Rectal smooth muscle tissue (tissue), 1 donor: ENCODE measurements at regions not wholly inside any gene's neighbourhood (a gene's known extent, or its start where the extent isn't known, plus 50 kb on each side); places are given as distances from the start of the nearest gene placed in this dataset.

Experiments used
- H3K27ac ChIP-seq: one replicate; pipeline ENCODE4 v1.7.0; 2013; ENCODE audit warnings: low read depth, low read length, inconsistent platforms
- H3K27me3 ChIP-seq: one replicate; pipeline ENCODE4 v1.7.0; 2013; ENCODE audit warnings: low read length; ENCODE audit not compliant: control insufficient read depth, insufficient read depth
- H3K36me3 ChIP-seq: one replicate; pipeline ENCODE4 v1.7.0; 2013; ENCODE audit warnings: low read length; ENCODE audit not compliant: control insufficient read depth, insufficient read depth
- H3K4me1 ChIP-seq: one replicate; pipeline ENCODE4 v1.7.0; 2013; ENCODE audit warnings: low read length; ENCODE audit not compliant: control insufficient read depth, insufficient read depth
- H3K4me3 ChIP-seq: one replicate; pipeline ENCODE4 v1.7.0; 2013; ENCODE audit warnings: low read length
- H3K9ac ChIP-seq: one replicate; pipeline ENCODE4 v1.7.0; 2013; ENCODE audit warnings: low read length

DNA sequence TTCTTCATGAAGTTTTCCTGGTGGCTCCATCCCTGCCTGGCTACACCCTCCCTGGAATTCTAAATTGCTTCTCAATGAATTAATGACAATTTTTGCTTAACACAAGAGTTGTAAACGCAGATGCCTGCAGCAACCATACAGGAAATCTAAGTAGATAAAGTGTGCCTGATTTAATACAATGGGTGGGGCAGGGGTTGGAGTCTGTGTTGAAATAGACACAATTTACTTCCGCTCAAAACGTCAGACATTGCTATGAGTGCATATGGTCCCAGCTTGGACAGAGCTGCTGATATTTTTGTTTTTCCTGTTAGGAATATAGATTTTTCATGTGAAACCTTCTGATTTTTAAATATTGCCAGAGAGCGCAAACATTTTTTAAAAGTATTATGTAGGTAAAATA, 1235.0 kb upstream of the SORCS1 start:
- H3K36me3 ChIP-seq, result no peaks in the 10 kb centered on the region
- H3K4me1 ChIP-seq, result no peaks in the 10 kb centered on the region
- H3K27ac ChIP-seq, result no peak overlapping the region
- no peak overlapping the region for H3K4me3 ChIP-seq
- H3K9ac ChIP-seq, result no peak overlapping the region
- H3K27me3 ChIP-seq, result no peaks in the 10 kb centered on the region

DNA sequence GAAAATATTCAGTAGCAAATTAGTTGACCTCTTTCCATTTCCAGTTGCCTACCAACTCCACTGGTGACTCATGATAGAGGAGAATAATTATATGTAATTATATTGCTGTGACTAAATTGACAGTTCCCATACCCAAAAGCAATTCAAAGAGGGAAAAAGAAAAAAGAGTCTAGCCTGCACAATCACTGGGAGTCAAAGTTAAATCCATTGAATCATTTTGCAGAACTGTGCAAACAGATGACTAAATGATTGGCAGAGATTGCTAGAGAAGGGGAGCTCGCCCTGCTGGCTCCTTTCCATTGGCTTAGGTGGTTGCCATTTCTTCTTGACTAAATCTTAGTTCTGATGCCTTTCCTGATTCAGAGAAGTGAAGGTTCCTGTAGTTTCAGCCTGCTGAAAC, 1228.6 kb upstream of the SORCS1 start:
- Histone ChIP-seq H3K27me3 (no peaks in the 10 kb centered on the region), H3K36me3 (no peaks in the 10 kb centered on the region), H3K27ac (no peak overlapping the region), H3K4me3 (no peak overlapping the region), H3K4me1 (no peaks in the 10 kb centered on the region), H3K9ac (no peak overlapping the region)

DNA sequence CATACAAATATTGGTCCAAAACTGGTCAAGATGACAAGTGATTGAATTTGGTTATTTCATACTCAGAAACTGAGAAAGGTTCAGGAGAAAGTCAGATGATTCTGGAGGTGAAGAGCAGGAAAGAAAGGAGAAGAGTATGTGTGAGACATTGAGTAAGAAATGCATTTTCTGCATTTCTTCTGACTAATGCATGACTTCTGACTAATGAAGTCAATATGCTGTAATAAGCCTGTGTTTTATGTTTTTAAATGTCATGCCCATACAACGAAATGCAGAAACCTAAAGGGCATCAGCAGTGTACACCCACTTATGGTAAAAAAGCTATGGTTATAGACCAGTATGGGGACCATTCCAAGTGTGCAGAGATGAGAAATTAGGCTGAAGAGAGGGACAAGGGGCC, 1227.8 kb upstream of the SORCS1 start:
- Histone ChIP-seq H3K4me1 (no peaks in the 10 kb centered on the region), H3K9ac (no peak overlapping the region), H3K27me3 (no peaks in the 10 kb centered on the region), H3K4me3 (no peak overlapping the region), H3K27ac (no peak overlapping the region), H3K36me3 (no peaks in the 10 kb centered on the region)

DNA sequence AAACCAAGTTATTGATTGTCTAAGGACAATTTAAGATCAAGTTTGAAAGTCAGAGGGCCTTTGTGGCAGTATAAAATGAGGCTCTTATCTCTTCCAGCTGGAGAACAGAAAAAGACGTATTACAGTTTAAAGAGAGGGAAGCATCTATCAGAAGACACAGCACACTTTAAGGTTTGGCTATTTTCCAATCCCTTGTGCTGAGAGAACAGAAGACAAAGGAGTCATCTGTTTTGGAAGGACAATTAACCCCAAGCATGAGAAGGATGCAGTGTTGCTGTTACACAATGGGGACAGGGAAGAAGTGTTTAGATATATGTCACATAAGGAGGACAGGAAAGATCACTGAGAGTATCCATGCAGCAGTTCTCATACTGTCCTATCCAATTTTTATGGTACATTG, 1224.2 kb upstream of the SORCS1 start:
- Histone ChIP-seq H3K27ac (no peak overlapping the region), H3K36me3 (no peaks in the 10 kb centered on the region), H3K4me3 (no peak overlapping the region), H3K27me3 (no peaks in the 10 kb centered on the region), H3K9ac (no peak overlapping the region), H3K4me1 (no peaks in the 10 kb centered on the region)

DNA sequence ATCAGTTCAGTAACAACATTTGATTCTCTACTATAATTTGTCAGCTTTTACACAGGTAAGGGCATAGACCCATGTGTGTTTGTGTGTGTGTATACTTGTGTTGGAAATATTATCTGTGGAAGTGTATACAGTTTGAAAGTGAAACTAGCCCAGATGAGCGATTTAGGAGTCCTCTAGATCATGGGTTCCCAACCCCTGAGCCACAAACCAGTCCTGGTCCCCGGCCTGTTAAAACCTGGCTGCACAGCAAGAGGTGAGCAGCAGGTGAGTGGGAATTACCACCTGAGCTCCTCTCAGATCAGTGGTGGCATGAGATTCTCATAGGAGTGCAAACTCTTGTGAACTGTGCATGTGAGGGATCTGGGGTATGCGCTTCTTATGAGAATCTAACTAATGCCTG, 1221.5 kb upstream of the SORCS1 start:
- Histone ChIP-seq H3K4me3 (no peak overlapping the region), H3K4me1 (no peaks in the 10 kb centered on the region), H3K9ac (no peak overlapping the region), H3K36me3 (no peaks in the 10 kb centered on the region), H3K27ac (no peak overlapping the region), H3K27me3 (no peaks in the 10 kb centered on the region)

DNA sequence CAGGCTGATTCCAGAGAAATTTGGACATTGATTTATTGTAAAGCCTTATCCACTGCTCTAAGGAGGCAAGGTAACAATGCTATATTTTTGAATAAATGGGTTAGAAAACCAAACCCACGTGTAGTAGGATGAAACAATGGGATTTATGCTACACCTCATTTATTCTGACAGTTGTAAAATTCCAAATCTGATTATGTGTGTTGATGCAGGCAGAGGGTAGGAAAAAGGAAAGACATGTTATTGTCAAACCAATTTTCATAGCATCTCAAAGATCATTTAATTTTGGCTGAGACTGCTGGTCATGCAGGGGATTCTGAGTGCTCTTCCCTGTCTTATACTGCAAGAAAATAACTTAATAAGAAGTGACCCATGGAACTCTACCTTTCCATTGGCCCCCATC, 1219.9 kb upstream of the SORCS1 start:
- Histone ChIP-seq H3K36me3 (no peaks in the 10 kb centered on the region), H3K4me1 (no peaks in the 10 kb centered on the region)

DNA sequence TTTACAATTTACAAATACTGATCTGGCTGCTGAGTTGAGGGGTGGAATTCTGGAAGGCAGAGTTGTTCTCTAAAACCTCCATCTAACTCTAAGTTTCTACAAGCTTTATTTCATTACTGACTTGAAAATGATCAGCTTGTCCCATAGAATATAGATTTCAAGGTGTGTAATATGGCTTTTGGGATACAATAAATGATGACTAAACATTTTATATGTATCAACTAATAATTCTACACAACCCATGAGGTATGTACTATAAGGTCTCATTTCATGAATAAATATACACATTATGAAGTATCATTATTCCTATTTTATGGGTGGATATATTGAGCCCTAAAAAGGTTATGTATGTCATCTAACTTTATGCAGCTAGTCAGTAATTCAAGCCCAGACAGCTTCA, 1214.3 kb upstream of the SORCS1 start:
- H3K4me1 ChIP-seq, result no peaks in the 10 kb centered on the region
- H3K4me3 ChIP-seq, result no peak overlapping the region
- H3K9ac ChIP-seq, result no peak overlapping the region
- H3K27ac ChIP-seq, result no peak overlapping the region
- no peaks in the 10 kb centered on the region for H3K27me3 ChIP-seq
- no peaks in the 10 kb centered on the region for H3K36me3 ChIP-seq

More for the DNA sequence above, 1219.9 kb upstream of the SORCS1 start:
- Histone ChIP-seq H3K27me3 (no peaks in the 10 kb centered on the region), H3K4me3 (no peak overlapping the region), H3K27ac (no peak overlapping the region), H3K9ac (no peak overlapping the region)

DNA sequence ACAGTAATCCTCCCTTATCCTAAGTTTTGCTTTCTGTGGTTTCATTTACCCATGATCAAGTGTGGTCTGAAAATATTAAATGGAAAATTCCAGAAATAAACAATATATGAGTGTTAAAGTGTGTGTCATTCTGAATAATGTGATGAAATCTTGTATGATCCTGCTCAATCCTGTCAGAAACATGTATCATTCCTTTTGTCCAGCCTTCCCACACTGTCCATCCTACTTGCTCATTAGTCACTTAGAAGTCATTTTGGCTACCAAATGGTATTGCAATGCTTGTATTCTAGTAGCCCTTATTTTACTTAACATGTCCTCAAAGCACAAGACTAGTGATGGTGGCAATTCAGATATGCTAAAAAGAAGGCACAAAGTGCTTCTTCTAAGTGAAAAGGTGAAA, 1211.2 kb upstream of the SORCS1 start:
- Histone ChIP-seq H3K27ac (no peak overlapping the region), H3K36me3 (no peaks in the 10 kb centered on the region), H3K4me1 (no peaks in the 10 kb centered on the region), H3K4me3 (no peak overlapping the region), H3K27me3 (no peaks in the 10 kb centered on the region), H3K9ac (no peak overlapping the region)

DNA sequence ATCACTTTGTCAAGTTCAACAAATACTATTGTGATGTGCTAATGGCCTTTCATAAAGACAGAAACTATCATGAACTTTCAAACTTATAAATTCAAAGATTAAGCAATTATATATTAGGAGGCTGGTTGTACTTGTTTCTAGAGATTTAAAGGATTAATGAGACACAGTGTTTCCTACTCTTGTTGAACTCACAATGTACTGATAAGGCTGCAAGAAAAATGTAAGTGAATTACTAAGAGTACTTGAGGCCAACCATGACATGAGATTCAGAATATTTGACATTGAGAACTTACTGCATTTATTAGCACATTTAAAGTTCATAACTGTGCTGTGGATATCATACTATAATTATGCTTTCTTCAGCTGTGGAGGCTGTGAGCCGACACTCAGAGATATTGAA, 1210.5 kb upstream of the SORCS1 start:
- no peak overlapping the region for H3K9ac ChIP-seq
- H3K27ac ChIP-seq, result no peak overlapping the region
- no peaks in the 10 kb centered on the region for H3K36me3 ChIP-seq
- no peak overlapping the region for H3K4me3 ChIP-seq
- H3K27me3 ChIP-seq, result no peaks in the 10 kb centered on the region
- no peaks in the 10 kb centered on the region for H3K4me1 ChIP-seq

DNA sequence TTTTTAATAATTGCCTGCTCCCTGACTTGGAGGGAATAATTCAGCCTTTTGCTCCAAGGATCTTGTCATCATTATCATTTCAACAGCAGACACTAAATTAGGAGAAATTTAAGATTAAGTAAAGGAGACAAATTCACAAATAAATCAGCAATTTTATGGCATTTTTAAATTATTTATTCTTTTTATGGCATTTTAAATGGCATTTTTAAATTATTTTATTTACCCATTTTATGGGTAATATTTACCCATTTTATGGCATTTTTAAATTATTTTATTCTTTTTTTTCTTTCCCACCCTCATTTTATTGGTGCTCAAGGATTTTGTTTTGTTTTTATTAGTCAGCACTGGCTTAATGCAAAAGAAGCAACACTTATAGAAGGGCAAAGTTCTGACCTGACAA, 1201.0 kb upstream of the SORCS1 start:
- no peaks in the 10 kb centered on the region for H3K36me3 ChIP-seq

DNA sequence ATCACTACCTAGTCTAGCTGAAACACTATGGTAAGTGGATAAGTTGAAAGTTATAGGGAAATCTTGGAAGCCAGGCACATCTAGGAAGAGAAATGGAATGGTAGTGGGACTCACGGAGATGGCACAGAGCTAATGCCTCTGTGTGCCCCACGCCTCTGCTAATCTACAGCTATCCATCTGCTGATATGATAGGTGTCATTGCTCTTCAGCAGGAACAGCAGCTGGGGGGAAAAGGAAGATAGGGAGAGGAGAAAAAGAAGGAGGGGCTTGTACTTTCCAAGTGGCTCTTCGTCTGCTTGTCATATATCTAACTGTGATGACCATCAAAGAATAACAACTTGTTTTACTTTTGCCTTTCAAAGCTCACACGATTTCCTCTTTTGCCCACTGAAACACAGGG, 1199.1 kb upstream of the SORCS1 start:
- Histone ChIP-seq H3K27ac (no peak overlapping the region), H3K9ac (no peak overlapping the region), H3K4me3 (no peak overlapping the region), H3K36me3 (no peaks in the 10 kb centered on the region), H3K4me1 (no peaks in the 10 kb centered on the region), H3K27me3 (no peaks in the 10 kb centered on the region)

More for the DNA sequence above, 1201.0 kb upstream of the SORCS1 start:
- no peak overlapping the region for H3K9ac ChIP-seq
- no peaks in the 10 kb centered on the region for H3K4me1 ChIP-seq
- H3K27ac ChIP-seq, result no peak overlapping the region
- H3K4me3 ChIP-seq, result no peak overlapping the region
- H3K27me3 ChIP-seq, result no peaks in the 10 kb centered on the region

DNA sequence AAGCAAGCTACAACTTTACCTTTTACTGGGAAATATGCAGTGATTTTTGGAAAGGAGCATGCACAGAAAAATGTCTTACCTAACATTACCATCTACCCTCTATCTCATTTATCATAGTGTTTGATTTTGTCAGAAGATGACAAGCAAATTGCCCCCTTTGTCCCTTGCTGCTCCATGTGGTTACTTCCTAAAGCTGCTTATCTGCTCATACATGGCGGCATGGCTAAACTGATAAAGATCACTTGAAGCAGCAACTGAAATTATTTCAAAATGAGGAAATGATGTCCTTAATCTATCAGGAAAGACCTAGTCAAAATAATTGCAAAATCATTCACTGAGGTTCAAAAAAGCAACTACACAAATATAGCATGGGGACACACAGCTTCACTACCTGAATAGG, 1198.5 kb upstream of the SORCS1 start:
- Histone ChIP-seq H3K27ac (no peak overlapping the region), H3K27me3 (no peaks in the 10 kb centered on the region), H3K4me3 (no peak overlapping the region), H3K4me1 (no peaks in the 10 kb centered on the region), H3K9ac (no peak overlapping the region), H3K36me3 (no peaks in the 10 kb centered on the region)

DNA sequence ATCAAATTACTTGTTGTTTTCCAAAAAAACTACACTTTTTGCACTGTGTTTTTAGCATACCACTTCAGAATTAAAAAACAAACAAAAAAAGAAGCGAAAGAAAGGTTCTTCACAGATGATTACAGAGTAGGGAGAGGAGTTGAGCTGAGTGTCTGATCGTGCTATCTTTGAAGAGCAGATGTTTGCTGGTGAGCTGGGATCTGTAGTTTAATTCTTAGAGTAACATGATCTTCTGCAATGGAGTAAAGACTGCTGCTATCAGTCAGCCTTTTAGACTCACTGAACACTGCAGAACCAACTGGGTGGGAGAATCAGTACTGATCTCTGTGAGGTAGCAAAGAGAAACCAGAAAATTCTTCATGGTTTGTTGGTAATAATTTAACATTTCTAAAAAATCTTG, 1197.8 kb upstream of the SORCS1 start:
- no peak overlapping the region for H3K9ac ChIP-seq
- H3K4me3 ChIP-seq, result no peak overlapping the region
- H3K4me1 ChIP-seq, result no peaks in the 10 kb centered on the region
- no peak overlapping the region for H3K27ac ChIP-seq
- H3K27me3 ChIP-seq, result no peaks in the 10 kb centered on the region
- no peaks in the 10 kb centered on the region for H3K36me3 ChIP-seq

DNA sequence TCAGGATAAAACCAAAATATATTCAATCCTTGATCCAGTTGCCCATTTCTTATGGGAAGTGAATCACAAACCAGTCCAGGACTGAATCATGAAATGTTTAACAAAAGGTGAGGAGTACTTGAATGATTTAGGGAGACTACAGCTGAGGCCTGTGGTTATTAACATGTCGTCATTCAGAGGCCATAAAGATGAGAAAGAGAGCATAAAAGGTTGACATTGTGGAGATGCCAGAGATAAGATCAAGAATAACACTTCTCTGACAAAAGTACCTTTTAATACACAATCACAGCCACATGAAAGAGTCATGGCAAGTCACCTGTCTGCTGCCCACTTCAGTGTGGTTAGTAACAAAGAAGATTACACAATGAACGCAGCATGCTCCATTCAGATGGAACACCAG, 1195.7 kb upstream of the SORCS1 start:
- Histone ChIP-seq H3K4me1 (no peaks in the 10 kb centered on the region), H3K27ac (no peak overlapping the region), H3K27me3 (no peaks in the 10 kb centered on the region), H3K9ac (no peak overlapping the region), H3K4me3 (no peak overlapping the region), H3K36me3 (no peaks in the 10 kb centered on the region)
